Left forelimb (tissue), 1 donor: ENCODE measurements at regions not wholly inside any gene's neighbourhood (a gene's known extent, or its start where the extent isn't known, plus 50 kb on each side); places are given as distances from the start of the nearest gene placed in this dataset.

Source experiments
- DNase-seq: peaks from one replicate; pipeline ENCODE4 v3.0.0-alpha.2; 2018; ENCODE audit warnings: low spot score

DNA sequence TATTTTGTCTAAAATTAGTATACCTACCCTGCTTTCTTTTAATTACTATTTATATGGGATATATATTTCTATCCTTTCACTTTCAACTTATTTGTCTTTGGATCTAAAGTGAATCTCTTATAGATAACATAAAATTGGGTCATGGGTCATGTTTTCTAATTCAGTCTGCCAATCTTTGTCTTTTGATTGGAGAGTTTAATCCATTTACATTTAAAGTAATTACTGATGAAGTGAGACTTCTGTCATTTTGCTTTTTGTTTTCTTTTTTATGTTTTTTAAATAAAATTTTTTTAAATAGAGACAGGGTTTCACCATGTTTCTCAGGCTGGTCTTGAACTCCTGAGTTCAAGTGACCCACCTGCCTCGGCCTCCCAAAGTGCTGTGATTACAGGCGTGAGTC is 50.5 kb upstream of the PRDM1 start:
- no peak for DNase-seq

DNA sequence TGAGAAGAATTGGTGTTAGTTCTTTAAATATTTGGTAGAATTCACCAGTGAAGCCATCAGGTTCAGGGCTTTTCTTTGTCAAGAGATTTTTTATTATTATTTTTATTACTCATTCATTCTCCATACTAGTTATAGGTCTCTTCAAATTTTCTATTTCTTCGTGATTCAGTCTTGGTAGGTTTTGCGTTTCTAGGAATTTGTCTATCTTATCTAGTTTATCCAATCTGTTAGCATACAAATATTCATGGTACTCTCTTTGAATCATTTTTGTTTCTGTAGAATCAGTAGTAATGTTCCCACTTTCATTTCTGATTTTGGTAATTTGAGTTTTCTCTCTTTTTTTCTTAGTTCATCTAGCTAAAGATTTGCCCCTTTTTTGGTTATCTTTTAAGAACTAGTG is 52.3 kb upstream of the PRDM1 start:
- DNase-seq, result no peak

DNA sequence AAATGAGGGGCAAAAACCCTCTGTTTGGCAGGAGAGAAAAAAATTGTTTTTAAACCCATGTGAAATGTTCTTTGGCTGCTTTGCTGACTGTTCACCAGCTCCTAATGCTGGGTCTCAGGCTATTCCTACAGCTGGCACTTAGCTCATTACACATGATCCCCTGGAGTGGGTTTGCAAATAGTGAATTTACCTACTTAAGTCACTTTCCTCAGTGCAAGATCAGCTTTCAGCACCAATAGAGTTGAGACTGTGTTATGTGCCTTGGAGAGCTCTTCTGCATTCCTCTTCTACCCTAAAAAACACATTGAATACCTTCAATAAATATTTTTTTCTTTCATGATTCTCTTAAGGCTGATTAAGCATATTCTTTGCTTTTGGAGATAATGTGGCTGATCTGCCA is 58.4 kb upstream of the PRDM1 start:
- DNase-seq, result no peak

DNA sequence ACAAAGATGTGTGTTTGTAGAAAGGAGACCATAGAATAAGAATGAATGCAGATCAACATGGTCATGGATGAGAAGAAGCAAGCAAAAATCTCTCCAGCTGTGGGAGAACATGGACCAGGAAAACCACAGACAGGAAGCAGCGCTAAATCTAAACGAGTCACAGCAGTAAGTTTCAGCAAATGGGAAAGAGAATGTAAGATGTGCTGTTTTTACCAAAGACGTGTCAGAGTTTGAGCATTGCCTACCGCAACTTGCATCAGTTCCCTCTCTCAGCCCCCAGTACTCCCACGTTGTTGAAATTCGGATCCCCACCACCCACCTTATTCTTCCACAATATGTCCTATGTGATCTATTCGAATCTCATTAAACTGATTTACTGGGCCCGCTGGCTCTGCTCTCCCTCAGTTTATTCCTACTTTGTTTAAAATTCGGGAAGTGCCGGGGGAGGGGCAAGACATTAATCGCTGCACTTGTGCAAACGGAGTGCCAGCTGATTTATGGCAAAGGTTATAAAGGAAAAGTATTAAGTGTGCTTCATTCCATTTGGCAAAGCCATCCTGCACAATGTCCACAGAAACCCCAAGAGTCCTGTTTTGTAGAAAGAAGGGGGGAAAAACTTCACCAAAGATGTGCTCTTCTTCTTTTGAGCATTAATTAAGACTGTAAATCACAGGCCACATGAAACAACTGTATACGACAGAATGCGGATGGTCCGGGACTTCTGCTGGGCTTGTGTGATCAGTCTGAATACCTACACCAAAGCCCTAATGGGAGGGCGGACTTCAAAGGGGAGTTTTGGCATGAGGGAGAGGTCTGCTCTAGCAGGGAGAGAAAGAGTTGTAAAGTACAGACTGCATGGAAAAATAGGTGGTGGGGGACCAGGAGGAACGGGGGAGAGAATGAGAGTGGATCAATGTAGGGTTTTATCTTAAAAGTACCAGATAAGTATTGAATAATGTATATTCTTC is 59.1 kb upstream of the PRDM1 start:
- no peak for DNase-seq

DNA sequence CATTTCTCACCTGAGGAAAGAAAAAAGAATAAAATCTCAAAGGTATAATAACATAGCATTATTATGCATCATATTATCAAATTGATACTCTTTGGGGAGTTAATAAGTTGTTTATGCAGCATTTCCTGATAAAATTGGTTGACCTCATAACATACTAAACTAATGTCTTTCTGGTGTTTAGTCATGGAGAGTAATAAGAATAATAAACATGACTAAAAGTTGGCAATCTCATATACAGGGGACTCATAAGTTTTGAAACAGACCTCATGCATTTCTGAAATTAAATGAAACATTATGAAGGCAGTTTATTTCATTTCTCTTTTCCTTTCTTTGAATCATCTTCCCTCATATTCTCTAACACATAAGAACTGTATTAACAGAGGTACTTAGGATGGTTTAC is 60.5 kb upstream of the PRDM1 start:
- no peak for DNase-seq

DNA sequence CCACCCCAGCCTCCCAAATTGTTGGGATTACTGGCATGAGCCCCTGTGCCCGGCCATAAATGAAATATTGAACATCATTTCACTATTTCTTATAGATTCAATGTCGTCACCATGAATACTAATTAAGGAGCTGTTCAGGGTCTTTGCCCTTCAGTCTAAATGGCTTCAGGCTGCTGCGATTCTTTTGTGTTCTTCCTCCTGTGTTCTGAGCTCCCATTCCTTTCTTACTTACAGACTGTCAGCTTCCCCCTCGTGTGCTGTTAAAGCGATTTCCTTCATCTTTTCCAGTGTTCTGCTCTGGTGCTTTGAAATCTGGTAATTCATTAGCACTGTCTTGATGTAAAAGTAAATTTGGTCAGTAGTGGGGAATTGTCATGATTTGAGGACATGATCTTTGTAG is 63.3 kb upstream of the PRDM1 start:
- no peak for DNase-seq

DNA sequence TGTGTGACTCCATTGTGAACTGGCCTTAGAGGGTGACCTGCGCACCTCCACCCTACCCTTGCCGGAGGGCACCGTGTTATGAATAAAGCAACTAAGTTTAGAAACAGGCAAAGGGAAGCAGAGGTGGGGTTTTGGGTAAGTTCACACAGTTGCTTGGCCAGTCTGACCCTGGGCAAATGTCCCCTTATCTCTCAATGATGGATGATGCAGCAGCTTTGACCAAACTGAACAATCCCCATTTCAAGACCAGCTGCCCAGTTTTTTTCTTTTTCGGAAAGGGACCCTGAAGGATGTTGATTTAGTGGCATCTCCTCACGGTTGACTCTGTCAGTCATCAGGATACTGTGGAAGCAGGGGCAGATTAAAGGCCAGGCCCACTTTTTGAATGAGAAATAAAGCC is 68.7 kb upstream of the PRDM1 start:
- DNase-seq, result no peak

DNA sequence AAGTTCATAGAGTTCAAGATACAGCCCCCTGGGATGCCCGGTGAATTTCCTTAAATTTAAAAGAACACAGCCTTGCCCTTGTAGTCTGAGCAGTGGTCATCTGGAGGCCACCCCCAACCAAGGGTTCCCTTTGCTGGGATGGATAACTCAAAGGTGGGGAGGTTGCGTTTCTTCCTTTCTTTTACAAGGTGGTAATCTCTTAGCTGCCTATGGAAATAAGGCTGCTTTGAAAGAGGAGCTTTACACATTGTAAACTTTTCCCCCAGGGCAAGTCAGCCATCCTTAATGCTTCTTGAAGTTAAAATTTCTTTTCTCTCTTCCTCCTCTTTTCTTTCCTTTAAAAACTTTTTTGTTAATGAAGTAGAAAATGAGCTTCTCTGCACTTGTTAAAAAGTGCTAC is 71.2 kb upstream of the PRDM1 start:
- DNase-seq, result no peak

DNA sequence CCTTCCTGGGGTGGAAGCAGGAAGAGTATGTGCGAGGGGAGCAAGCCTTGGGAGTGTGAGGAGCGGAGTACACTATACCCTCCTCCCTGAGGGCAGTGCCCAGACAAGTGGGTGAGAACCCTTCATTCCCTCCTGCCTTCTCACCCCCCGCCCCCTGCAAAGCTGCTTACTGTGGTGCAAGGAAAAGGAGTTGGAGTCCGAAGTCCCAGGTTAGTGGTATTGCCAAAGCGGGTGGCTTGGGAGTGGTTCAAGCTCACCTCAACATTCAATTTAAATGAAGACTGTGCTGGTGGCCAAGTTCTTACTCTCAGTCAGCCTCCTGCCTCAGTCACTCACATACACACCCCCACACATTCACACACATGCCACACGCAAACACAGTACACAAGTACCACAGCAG is 74.7 kb upstream of the PRDM1 start:
- DNase-seq, result no peak

DNA sequence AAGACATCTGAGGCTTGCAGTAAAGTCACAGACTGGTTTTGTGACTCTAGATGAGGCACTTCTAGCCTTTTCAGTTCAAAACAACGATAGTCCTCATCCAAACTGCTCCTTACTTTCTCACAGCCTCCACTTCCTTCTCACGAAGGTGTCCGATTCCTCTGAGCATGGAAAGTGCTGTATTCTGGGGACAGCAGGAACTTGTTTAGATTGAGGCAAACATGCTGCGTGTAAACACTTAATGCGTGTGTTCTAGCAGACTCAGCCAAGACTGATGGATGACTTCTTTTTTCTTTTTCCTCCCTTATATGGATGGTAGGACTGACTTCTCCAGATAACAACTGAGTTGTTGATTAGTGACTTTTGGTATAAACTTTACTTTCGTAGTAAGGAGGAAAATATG is 80.2 kb upstream of the PRDM1 start:
- no peak for DNase-seq

DNA sequence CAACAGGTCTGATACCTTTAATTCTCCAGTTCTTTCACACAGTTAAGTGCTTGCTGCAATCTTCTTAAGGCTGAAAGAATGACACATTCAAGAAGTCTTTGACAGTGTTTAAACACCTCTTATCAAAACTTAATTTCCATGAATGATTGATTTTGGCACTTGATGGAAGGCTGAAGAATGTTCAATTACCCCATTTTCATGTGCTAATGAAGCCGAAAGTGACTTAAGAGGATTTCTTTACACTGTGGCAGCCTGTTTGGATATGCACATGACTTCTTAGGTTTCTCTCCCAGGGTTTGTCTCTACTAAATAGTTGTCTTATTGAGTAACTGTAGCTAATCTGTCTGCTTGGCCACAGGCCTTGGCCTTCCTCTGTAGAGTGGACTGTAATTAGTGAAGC is 81.1 kb upstream of the PRDM1 start:
- no peak for DNase-seq

DNA sequence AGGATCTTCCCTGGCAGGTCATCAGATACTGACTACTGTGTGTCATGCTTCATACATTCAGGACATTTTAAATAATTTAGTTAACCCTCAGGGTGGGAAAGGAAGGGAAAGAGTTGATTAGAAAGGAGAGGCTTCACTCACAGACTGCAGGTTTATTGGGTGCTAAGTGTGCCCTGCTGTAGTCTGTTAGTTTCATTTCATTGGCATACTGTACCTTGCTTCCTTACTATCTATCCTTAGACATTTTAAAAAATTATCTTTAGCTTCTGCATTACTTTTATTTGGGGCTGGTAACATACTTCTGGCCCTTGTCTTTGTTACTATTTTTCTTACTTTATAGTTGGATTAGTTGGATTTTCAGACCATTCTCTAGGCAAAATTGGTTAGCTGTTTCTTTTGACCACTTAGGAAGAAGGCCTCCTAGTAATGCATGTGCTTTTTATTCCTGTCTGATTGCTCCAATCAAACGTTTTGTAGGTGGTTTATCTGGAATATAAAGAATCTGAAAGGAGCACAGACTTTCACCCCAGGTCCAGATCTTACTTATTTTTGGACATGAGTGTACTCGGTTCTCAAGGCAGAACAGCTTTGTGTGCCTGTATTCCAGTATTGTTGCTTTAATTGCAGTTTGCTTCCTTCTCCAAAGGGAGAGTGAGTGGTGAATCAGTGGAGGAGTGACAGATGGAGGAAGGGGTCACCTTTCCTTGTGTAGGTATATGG is 82.7 kb upstream of the PRDM1 start:
- DNase-seq, result no peak

DNA sequence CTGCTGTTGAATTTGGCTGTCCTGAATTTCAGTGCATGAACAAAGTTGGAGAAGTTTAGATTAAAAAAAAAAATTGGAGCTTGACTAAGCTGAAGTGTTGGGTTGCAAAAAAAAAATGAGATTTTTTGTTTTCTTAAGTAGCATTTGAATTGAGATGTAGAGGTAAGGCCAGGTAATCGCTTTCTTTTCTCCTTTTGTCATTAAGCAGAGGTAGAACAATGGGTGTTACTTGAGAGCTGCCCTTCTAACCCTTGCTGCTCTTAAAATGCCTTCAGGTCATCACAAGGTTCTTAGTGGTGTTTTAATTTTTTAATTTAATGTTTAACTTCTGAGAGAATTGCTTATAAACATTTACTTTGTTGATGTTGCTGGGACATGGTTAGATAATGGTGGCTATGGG is 84.1 kb upstream of the PRDM1 start:
- no peak for DNase-seq

DNA sequence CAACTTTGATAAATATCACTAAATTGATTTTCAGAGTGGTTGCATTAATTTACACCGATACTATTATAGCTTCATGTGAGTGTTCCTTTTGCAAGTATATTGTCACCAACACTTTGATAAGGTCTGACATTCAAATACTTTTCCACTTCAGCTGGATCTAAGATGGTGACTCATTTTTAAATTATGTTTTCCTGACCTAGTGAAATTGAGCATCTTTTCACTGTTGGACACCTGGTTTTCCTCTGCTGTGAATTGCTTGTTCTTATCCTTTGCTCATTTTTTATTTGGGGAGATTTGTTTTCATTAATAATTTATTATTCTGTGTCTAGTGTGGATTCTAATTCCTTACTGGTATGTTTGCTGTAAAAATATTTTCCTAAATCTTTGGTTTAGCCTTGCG is 85.2 kb upstream of the PRDM1 start:
- no peak for DNase-seq

DNA sequence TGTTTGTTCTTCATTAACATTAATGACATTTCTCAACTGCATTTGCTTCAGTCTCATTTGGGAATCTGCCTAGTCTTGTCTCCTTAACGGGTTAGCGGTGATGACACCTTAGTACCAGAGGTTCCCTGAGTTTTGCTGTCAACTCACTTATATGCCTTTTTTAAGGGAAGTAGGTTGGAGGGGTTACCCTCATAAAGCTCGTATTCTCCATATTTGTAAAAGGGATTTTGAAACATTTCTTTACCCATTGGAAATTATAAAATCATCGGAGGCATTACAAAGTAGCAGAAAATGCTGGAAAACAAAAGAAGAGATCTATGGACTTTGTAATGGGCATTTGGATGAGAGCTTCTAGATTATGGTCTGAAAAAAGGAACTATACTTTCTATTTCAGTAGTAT is 88.7 kb upstream of the PRDM1 start:
- no peak for DNase-seq

DNA sequence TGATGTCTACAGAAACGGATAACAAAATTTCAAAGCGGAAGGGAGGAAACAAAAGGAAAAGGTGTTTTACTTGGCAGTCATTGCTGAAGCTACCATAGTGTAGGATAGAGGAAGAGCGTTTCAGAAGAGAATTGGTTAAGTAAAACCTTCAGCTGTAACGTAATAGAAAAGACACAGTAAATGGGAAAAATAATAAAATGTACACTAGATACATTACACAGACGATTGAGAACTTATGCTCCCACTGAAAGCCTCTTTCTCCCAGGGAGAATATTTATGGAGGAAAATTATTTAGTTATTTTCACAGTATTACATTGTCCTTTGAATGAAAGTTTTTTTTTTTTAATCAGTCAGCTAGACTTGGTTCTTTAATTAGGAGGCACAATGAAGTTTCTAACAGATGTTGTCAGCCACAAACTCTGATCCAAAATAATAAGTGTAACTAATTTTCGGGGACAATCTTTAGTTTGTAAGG is 90.7 kb upstream of the PRDM1 start:
- no peak for DNase-seq

DNA sequence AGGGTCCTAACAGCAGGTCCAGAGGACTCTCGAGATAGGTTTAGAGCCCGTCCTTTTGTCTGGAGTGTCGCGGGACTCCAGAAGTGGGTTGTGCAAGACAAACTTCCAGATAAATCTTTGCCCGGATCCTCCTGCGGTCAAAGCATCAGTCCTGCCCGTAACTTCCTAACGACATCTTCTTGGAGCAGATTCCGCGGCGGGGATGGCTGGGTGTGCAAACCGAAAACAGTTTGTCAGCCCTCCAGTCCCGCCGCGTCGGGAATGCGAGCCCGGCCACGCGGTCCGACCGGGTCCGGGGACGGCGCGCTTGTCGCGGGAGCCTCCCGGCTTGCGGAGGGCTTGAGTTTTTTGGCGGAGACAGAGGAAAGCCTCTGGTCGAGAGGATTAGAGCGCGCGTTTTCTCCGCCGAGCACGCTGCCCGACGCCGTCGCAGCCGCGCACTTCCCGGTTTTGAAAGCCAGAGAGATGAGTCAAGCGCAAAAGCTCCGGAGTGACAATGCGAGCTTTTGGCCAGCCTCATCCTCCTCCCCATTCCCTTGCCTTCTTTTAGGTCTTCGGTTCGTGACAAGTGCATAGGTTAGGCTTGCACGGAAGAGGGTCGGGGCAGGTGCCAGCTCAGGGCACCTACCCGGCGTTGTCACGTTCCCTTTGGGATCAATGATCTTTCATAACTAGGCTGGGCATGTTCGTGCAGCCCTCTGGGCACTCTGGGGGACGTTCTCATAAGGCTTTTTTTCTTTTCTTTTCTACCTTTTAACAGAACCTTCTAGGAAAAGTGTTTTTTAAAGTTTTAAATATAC is 91.3 kb upstream of the PRDM1 start:
- peak; percentile 77 for DNase-seq

DNA sequence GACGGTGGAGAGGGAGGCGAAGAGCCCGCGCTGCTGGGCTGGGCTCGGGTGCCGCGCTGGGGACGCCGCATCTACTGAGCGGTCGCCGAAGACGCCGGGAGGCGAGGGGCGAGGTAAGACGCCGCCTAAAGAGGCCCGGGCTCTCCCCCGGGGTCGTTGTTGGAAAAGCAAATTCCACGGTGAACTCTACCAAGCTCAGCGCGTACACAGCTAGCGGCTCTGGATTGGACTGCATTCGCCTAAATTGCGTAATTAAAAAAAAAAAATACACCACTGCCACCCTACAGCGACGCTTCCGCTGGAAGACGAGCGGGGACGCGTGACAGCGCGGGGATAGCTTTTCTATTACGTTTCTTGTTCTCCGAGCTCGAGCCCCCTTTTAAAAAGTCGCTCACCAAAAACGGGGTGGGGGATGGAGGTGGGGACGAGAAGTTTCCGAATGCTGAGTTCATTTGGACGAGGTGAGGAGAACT is 92.0 kb upstream of the PRDM1 start:
- DNase-seq, result no peak

DNA sequence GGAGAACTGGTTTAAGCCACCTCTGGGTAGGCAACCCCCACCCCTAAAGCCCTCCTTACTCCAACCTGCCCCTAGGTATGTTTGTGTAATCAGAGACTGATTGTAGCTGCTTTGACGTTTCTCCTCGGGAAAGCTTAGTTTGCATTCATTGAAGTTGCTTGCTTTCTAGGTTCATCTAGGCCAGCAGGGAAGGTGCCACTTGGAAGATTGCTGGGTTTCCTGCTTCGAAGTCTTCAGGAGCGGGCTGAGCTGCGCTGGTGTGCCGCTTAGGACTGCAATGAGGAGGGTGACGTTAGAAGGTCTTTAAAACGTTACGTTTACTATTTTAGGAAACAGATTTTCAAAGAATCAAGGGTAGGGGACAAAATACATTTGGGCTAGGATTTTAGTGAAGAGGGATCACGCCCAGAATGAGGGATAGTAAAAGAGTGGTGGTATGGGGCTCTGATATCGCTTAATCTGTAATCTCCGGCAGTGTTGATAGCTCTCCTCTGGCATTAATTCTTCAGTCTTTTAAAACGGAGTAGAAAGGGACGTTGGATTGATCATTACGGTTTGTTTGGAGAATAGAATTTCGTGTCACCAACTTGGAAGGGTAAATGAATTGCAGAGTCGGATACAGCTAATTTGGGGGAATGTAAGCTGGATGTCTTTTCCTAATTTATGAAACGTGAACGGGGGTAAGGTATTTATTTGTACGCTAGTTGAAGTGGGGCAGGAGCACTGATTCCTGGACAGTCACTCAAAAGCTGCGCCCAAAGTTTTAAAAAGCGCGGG is 92.6 kb upstream of the PRDM1 start:
- no peak for DNase-seq

DNA sequence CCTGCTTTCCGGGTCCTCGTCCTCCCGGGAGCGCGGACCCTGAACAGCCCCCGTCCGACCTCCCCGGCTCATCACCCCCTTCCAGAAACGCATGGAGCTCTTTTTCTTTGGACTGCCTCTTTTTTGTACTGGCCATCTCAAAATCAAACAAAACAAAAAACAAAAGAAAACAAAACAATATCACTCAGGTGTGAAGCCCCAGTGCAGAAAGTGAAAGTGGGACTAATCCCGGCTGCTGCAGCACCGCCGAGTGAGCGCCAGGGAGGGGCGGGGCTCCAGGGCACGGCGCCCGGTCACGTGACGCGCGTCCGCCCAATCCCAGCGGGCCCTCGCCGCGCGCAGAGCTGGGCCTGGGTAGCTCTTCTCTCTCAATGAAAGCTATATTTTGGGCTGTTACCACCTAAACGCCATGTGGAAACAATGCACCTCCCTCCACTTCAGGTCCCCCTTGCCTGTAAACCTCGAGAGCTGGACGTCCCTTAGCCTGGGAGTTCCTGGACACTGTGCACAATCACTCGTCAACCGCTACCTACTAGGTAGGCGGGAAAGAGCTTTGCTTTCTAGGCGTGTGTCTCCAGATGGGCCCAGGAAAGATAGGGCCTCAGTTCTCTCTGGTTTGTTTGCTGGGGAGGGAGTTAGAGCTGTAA is 93.7 kb upstream of the PRDM1 start:
- peak; percentile 88 for DNase-seq
